ENCODE measurements at regions not wholly inside any gene's neighbourhood (a gene's known extent, or its start where the extent isn't known, plus 50 kb on each side); places are given as distances from the start of the nearest gene placed in this dataset.

DNA sequence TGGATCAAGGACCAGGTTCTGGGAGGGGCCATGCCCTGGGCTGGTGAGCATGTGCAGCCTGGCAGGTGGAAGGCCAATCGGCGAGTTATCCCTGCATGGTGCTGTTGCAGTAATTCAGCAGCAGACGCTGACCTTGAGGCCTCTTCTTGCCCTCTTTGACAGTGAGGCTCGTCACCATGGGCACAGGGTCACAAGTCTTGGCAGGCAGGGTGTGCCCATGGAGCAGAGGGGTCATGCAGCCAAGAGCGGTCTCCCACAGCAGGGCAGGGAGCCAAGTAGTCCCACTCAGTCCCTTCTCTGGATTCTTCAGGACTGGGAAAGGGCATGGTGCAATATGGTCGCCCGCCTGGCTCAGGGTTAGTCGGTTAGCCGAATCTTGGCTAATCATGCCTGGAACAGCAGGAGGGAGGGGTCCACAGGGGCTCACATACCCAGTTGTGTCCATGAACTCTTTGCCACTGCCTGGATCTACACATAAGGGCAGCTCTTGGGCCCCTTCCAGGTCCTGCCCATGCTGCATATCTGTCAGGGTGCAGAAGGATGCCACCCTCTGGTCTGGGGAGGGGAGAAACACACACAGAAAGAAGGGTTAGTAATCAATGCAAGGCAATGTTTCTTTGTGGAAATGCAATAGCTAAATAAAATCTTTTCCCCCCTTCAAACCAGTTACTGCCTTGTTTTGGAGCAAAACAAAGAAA is 226.8 kb downstream of the SIPA1L2 start:
- H3K36me3 ChIP-seq (ENCODE audit: control insufficient read depth in 5 of 5, insufficient read depth in 5 of 5, low read length in 5 of 5) = peaks cover 0 to 46% (median 31%) of the 10 kb centered on the region in 5 donors

GRCh38 chr1:232398823-232399222 is 231.1 kb downstream of the SIPA1L2 start:
- H3K36me3 ChIP-seq (ENCODE audit: control insufficient read depth in 5 of 5, insufficient read depth in 5 of 5, low read length in 5 of 5) = peaks cover 0 to 50% (median 34%) of the 10 kb centered on the region in 5 donors
- no peak overlapping the region for H3K9ac ChIP-seq (ENCODE audit: low read length in 5 of 5)
- H3K4me3 ChIP-seq (ENCODE audit: low read depth in 1 of 5, low read length in 5 of 5) = no peak overlapping the region
- H3K27ac ChIP-seq (ENCODE audit: low read depth, low read length) = no peak overlapping the region
- H3K4me1 ChIP-seq (ENCODE audit: control insufficient read depth in 5 of 5, insufficient read depth in 5 of 5, low read length in 5 of 5) = no peaks in the 10 kb centered on the region
- no peaks in the 10 kb centered on the region for H3K9me3 ChIP-seq (ENCODE audit: control insufficient read depth in 5 of 5, low read length in 5 of 5)
- no peaks in the 10 kb centered on the region for H3K27me3 ChIP-seq (ENCODE audit: control insufficient read depth in 5 of 5, insufficient read depth in 4 of 5, low read length in 5 of 5)

More for the DNA sequence above, 226.8 kb downstream of the SIPA1L2 start:
- H3K27ac ChIP-seq (ENCODE audit: low read depth, low read length) = no peak overlapping the region
- H3K27me3 ChIP-seq (ENCODE audit: control insufficient read depth in 5 of 5, insufficient read depth in 4 of 5, low read length in 5 of 5) = no peaks in the 10 kb centered on the region
- no peak overlapping the region for H3K4me3 ChIP-seq (ENCODE audit: low read depth in 1 of 5, low read length in 5 of 5)
- peaks cover 0 to 5% (median 0%) of the 10 kb centered on the region in 5 donors for H3K4me1 ChIP-seq (ENCODE audit: control insufficient read depth in 5 of 5, insufficient read depth in 5 of 5, low read length in 5 of 5)
- H3K9me3 ChIP-seq (ENCODE audit: control insufficient read depth in 5 of 5, low read length in 5 of 5) = no peaks in the 10 kb centered on the region
- no peak overlapping the region for H3K9ac ChIP-seq (ENCODE audit: low read length in 5 of 5)

GRCh38 chr1:232393444-232394146 is 236.3 kb downstream of the SIPA1L2 start:
- H3K9me3 ChIP-seq (ENCODE audit: control insufficient read depth in 5 of 5, low read length in 5 of 5) = no peaks in the 10 kb centered on the region
- H3K9ac ChIP-seq (ENCODE audit: low read length in 5 of 5) = no peak overlapping the region
- H3K4me3 ChIP-seq (ENCODE audit: low read depth in 1 of 5, low read length in 5 of 5) = no peak overlapping the region
- H3K27ac ChIP-seq (ENCODE audit: low read depth, low read length) = no peak overlapping the region
- H3K4me1 ChIP-seq (ENCODE audit: control insufficient read depth in 5 of 5, insufficient read depth in 5 of 5, low read length in 5 of 5) = no peaks in the 10 kb centered on the region
- peaks cover 0 to 9% (median 6%) of the 10 kb centered on the region in 5 donors for H3K36me3 ChIP-seq (ENCODE audit: control insufficient read depth in 5 of 5, insufficient read depth in 5 of 5, low read length in 5 of 5)
- no peaks in the 10 kb centered on the region for H3K27me3 ChIP-seq (ENCODE audit: control insufficient read depth in 5 of 5, insufficient read depth in 4 of 5, low read length in 5 of 5)

GRCh38 chr1:232393010-232393409 is 236.9 kb downstream of the SIPA1L2 start:
- H3K27ac ChIP-seq (ENCODE audit: low read depth, low read length) = no peak overlapping the region
- peaks cover 0 to 6% (median 3%) of the 10 kb centered on the region in 5 donors for H3K36me3 ChIP-seq (ENCODE audit: control insufficient read depth in 5 of 5, insufficient read depth in 5 of 5, low read length in 5 of 5)
- H3K9me3 ChIP-seq (ENCODE audit: control insufficient read depth in 5 of 5, low read length in 5 of 5) = no peaks in the 10 kb centered on the region
- H3K4me3 ChIP-seq (ENCODE audit: low read depth in 1 of 5, low read length in 5 of 5) = no peak overlapping the region
- no peaks in the 10 kb centered on the region for H3K4me1 ChIP-seq (ENCODE audit: control insufficient read depth in 5 of 5, insufficient read depth in 5 of 5, low read length in 5 of 5)
- no peaks in the 10 kb centered on the region for H3K27me3 ChIP-seq (ENCODE audit: control insufficient read depth in 5 of 5, insufficient read depth in 4 of 5, low read length in 5 of 5)
- H3K9ac ChIP-seq (ENCODE audit: low read length in 5 of 5) = no peak overlapping the region

GRCh38 chr1:232390590-232390989 is 239.3 kb downstream of the SIPA1L2 start:
- H3K36me3 ChIP-seq (ENCODE audit: control insufficient read depth in 5 of 5, insufficient read depth in 5 of 5, low read length in 5 of 5) = no peaks in the 10 kb centered on the region
- no peak overlapping the region for H3K27ac ChIP-seq (ENCODE audit: low read depth, low read length)
- H3K4me1 ChIP-seq (ENCODE audit: control insufficient read depth in 5 of 5, insufficient read depth in 5 of 5, low read length in 5 of 5) = no peaks in the 10 kb centered on the region
- H3K9me3 ChIP-seq (ENCODE audit: control insufficient read depth in 5 of 5, low read length in 5 of 5) = no peaks in the 10 kb centered on the region
- no peak overlapping the region for H3K4me3 ChIP-seq (ENCODE audit: low read depth in 1 of 5, low read length in 5 of 5)
- H3K9ac ChIP-seq (ENCODE audit: low read length in 5 of 5) = no peak overlapping the region
- H3K27me3 ChIP-seq (ENCODE audit: control insufficient read depth in 5 of 5, insufficient read depth in 4 of 5, low read length in 5 of 5) = peaks cover 0 to 2% (median 0%) of the 10 kb centered on the region in 5 donors

DNA sequence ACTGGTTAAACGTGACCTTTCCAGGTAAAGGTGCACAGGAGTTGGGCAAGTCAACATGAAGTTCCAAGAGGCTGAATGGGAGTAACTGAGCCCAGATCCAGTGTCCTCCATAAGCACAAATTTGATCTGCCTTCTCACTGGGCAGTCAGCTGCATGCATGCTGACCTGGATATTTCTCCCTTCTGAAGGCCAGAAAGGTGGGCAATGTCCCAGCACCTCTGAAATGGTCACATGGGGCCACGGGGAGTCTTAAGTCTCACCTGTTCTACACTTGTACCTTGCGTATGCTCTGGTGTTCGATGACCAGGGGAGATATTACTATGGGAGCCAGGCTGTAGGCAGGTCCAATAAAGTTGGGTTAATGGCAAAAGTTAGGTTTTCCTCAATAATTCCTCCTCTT is 240.2 kb downstream of the SIPA1L2 start:
- Histone ChIP-seq H3K36me3 (ENCODE audit: control insufficient read depth in 5 of 5, insufficient read depth in 5 of 5, low read length in 5 of 5) (no peaks in the 10 kb centered on the region), H3K4me3 (ENCODE audit: low read depth in 1 of 5, low read length in 5 of 5) (no peak overlapping the region), H3K27ac (ENCODE audit: low read depth, low read length) (no peak overlapping the region), H3K4me1 (ENCODE audit: control insufficient read depth in 5 of 5, insufficient read depth in 5 of 5, low read length in 5 of 5) (no peaks in the 10 kb centered on the region), H3K9me3 (ENCODE audit: control insufficient read depth in 5 of 5, low read length in 5 of 5) (no peaks in the 10 kb centered on the region), H3K9ac (ENCODE audit: low read length in 5 of 5) (no peak overlapping the region), H3K27me3 (ENCODE audit: control insufficient read depth in 5 of 5, insufficient read depth in 4 of 5, low read length in 5 of 5) (peaks cover 0 to 4% (median 0%) of the 10 kb centered on the region in 5 donors)

- Histone ChIP-seq H3K36me3 (ENCODE audit: control insufficient read depth in 5 of 5, insufficient read depth in 5 of 5, low read length in 5 of 5) (no peaks in the 10 kb centered on the region), H3K9ac (ENCODE audit: low read length in 5 of 5) (no peak overlapping the region), H3K27me3 (ENCODE audit: control insufficient read depth in 5 of 5, insufficient read depth in 4 of 5, low read length in 5 of 5) (peaks cover 0 to 4% (median 0%) of the 10 kb centered on the region in 5 donors), H3K4me1 (ENCODE audit: control insufficient read depth in 5 of 5, insufficient read depth in 5 of 5, low read length in 5 of 5) (no peaks in the 10 kb centered on the region), H3K9me3 (ENCODE audit: control insufficient read depth in 5 of 5, low read length in 5 of 5) (no peaks in the 10 kb centered on the region), H3K27ac (ENCODE audit: low read depth, low read length) (no peak overlapping the region), H3K4me3 (ENCODE audit: low read depth in 1 of 5, low read length in 5 of 5) (no peak overlapping the region)
Observed at GRCh38 chr1:232388363-232388762, 241.6 kb downstream of the SIPA1L2 start.

- no peaks in the 10 kb centered on the region for H3K4me1 ChIP-seq (ENCODE audit: control insufficient read depth in 5 of 5, insufficient read depth in 5 of 5, low read length in 5 of 5)
- H3K36me3 ChIP-seq (ENCODE audit: control insufficient read depth in 5 of 5, insufficient read depth in 5 of 5, low read length in 5 of 5) = no peaks in the 10 kb centered on the region
- H3K9me3 ChIP-seq (ENCODE audit: control insufficient read depth in 5 of 5, low read length in 5 of 5) = no peaks in the 10 kb centered on the region
- no peak overlapping the region for H3K27ac ChIP-seq (ENCODE audit: low read depth, low read length)
- no peak overlapping the region for H3K4me3 ChIP-seq (ENCODE audit: low read depth in 1 of 5, low read length in 5 of 5)
- H3K27me3 ChIP-seq (ENCODE audit: control insufficient read depth in 5 of 5, insufficient read depth in 4 of 5, low read length in 5 of 5) = peaks cover 0 to 4% (median 0%) of the 10 kb centered on the region in 5 donors
- H3K9ac ChIP-seq (ENCODE audit: low read length in 5 of 5) = no peak overlapping the region
Observed at GRCh38 chr1:232386721-232387510, 243.0 kb downstream of the SIPA1L2 start.

- no peak overlapping the region for H3K4me3 ChIP-seq (ENCODE audit: low read depth in 1 of 5, low read length in 5 of 5)
- no peaks in the 10 kb centered on the region for H3K4me1 ChIP-seq (ENCODE audit: control insufficient read depth in 5 of 5, insufficient read depth in 5 of 5, low read length in 5 of 5)
- no peak overlapping the region for H3K27ac ChIP-seq (ENCODE audit: low read depth, low read length)
- H3K9ac ChIP-seq (ENCODE audit: low read length in 5 of 5) = no peak overlapping the region
- no peaks in the 10 kb centered on the region for H3K36me3 ChIP-seq (ENCODE audit: control insufficient read depth in 5 of 5, insufficient read depth in 5 of 5, low read length in 5 of 5)
- peaks cover 0 to 4% (median 0%) of the 10 kb centered on the region in 5 donors for H3K27me3 ChIP-seq (ENCODE audit: control insufficient read depth in 5 of 5, insufficient read depth in 4 of 5, low read length in 5 of 5)
- H3K9me3 ChIP-seq (ENCODE audit: control insufficient read depth in 5 of 5, low read length in 5 of 5) = no peaks in the 10 kb centered on the region
Observed at GRCh38 chr1:232386294-232386693, 243.6 kb downstream of the SIPA1L2 start.

- Histone ChIP-seq H3K9ac (ENCODE audit: low read length in 5 of 5) (no peak overlapping the region), H3K4me1 (ENCODE audit: control insufficient read depth in 5 of 5, insufficient read depth in 5 of 5, low read length in 5 of 5) (no peaks in the 10 kb centered on the region), H3K9me3 (ENCODE audit: control insufficient read depth in 5 of 5, low read length in 5 of 5) (no peaks in the 10 kb centered on the region), H3K4me3 (ENCODE audit: low read depth in 1 of 5, low read length in 5 of 5) (no peak overlapping the region), H3K27me3 (ENCODE audit: control insufficient read depth in 5 of 5, insufficient read depth in 4 of 5, low read length in 5 of 5) (peaks cover 0 to 4% (median 0%) of the 10 kb centered on the region in 5 donors), H3K27ac (ENCODE audit: low read depth, low read length) (no peak overlapping the region), H3K36me3 (ENCODE audit: control insufficient read depth in 5 of 5, insufficient read depth in 5 of 5, low read length in 5 of 5) (no peaks in the 10 kb centered on the region)
Observed at GRCh38 chr1:232385221-232385620, 244.7 kb downstream of the SIPA1L2 start.
